Body of pancreas (tissue), 4 donors: ENCODE measurements at regions not wholly inside any gene's neighbourhood (a gene's known extent, or its start where the extent isn't known, plus 50 kb on each side); places are given as distances from the start of the nearest gene placed in this dataset.

Experiments used
- ATAC-seq: fragments of 150-250 bp; one replicate; pipeline ENCODE4 v1.9.1; 2016
- DNase-seq, 4 donors: peaks; one replicate each; pipeline ENCODE4 v3.0.0-alpha.2; 2019
- H3K27ac ChIP-seq, 4 donors: fragments of 200-600 bp; sonication (generic); 1 replicate in 3 of 4; 2 replicates in 1 of 4; pipeline versions ENCODE4 v1.5.1 to v1.6.1; 2016 to 2019; ENCODE audit warnings: mild to moderate bottlenecking in 1 of 4, mixed read lengths in 1 of 4, moderate library complexity in 1 of 4
- H3K27me3 ChIP-seq, 2 donors: fragments of 200-600 bp; sonication (generic); one replicate each; pipeline ENCODE4 v1.6.0; 2016; ENCODE audit warnings: mild to moderate bottlenecking in 1 of 2
- H3K36me3 ChIP-seq, 2 donors: fragments of 200-600 bp; sonication (generic); replicated peaks in 1 of 2; 2 replicates each; pipeline ENCODE4 v1.5.1; 2016; ENCODE audit warnings: low read depth in 2 of 2; ENCODE audit not compliant: insufficient read depth in 1 of 2
- H3K4me1 ChIP-seq: fragments of 200-600 bp; sonication (generic); one replicate; pipeline ENCODE4 v1.6.0; 2016
- H3K4me3 ChIP-seq, 2 donors: fragments of 200-600 bp; sonication (generic); 1 replicate in 1 of 2; 2 replicates in 1 of 2; pipeline ENCODE4 v1.5.1; 2016 to 2019
- H3K9me3 ChIP-seq, 3 donors: fragments of 200-600 bp; sonication (generic); 1 replicate in 2 of 3; 2 replicates in 1 of 3; pipeline ENCODE4 v1.5.1; 2016
- CTCF ChIP-seq, 7 experiments: fragments of 450-650 bp in 4 of 7; fragments of 200-600 bp in 3 of 7; sonication (generic) in 3 of 7; IDR thresholded peaks; one replicate each; pipeline ENCODE4 v1.5.1; 2016 to 2019; ENCODE audit warnings: antibody characterized with exemption in 7 of 7
- POLR2A ChIP-seq, 3 donors: fragments of 450-650 bp; IDR thresholded peaks; one replicate each; pipeline ENCODE4 v1.6.1; 2016; ENCODE audit warnings: antibody characterized with exemption in 3 of 3, mild to moderate bottlenecking in 2 of 3
- WGBS, 2 donors: methylation state at CpG; one replicate each; pipeline ENCODE4 v1.1.5; 2017; 5-methylcytosine and 5-hydroxymethylcytosine counted together
- intact Hi-C: fragments of 100-400 bp; cut with DNase I; formaldehyde crosslinking; loops from one replicate; pipeline ENCODE4 v1.15.1; 2023

GRCh38 chr13:31530922-31531321 lies 208.4 kb upstream of the RXFP2 start:
- H3K4me3 ChIP-seq = no peak overlapping the region
- no peak for TF ChIP-seq CTCF (IDR thresholded peaks at IDR 0.05)
- TF ChIP-seq POLR2A (IDR thresholded peaks at IDR 0.05) = no peak
- 73 to 92% methylated on average over 4 of the region's 4 CpGs for WGBS, 2 donors
- ATAC-seq (no peak), DNase-seq (no peak)
- no peaks in the 10 kb centered on the region for H3K9me3 ChIP-seq
- H3K4me1 ChIP-seq = no peaks in the 10 kb centered on the region
- H3K36me3 ChIP-seq = no peaks in the 10 kb centered on the region
- no peaks in the 10 kb centered on the region for H3K27me3 ChIP-seq
- no peak overlapping the region for H3K27ac ChIP-seq
- intact Hi-C loops = no loop called here

GRCh38 chr13:31537052-31537451 lies 202.3 kb upstream of the RXFP2 start:
- Histone ChIP-seq H3K36me3 (no peaks in the 10 kb centered on the region), H3K4me3 (no peak overlapping the region), H3K27me3 (no peaks in the 10 kb centered on the region), H3K27ac (no peak overlapping the region), H3K9me3 (no peaks in the 10 kb centered on the region), H3K4me1 (no peaks in the 10 kb centered on the region)
- DNase-seq = no peak
- no peak for ATAC-seq
- 54% methylated on average over 1 of the region's 1 CpG for WGBS, 2 donors
- TF ChIP-seq CTCF (IDR thresholded peaks at IDR 0.05) (no peak), POLR2A (IDR thresholded peaks at IDR 0.05) (no peak)
- intact Hi-C loops = no loop called here

GRCh38 chr13:31538067-31539042 lies 201.0 kb upstream of the RXFP2 start:
- no peak for ATAC-seq
- intact Hi-C loops = no loop called here

GRCh38 chr13:31540281-31540680 lies 199.0 kb upstream of the RXFP2 start:
- ATAC-seq (no peak), DNase-seq (no peak)
- intact Hi-C loops = no loop called here
- no peak overlapping the region for H3K27ac ChIP-seq
- no peaks in the 10 kb centered on the region for H3K9me3 ChIP-seq
- WGBS, 2 donors = 48% methylated on average over 2 of the region's 2 CpGs
- TF ChIP-seq CTCF (IDR thresholded peaks at IDR 0.05) (no peak), POLR2A (IDR thresholded peaks at IDR 0.05) (no peak)
- H3K36me3 ChIP-seq = no peaks in the 10 kb centered on the region
- no peaks in the 10 kb centered on the region for H3K27me3 ChIP-seq
- H3K4me3 ChIP-seq = no peak overlapping the region
- no peaks in the 10 kb centered on the region for H3K4me1 ChIP-seq

More at GRCh38 chr13:31538067-31539042, 201.0 kb upstream of the RXFP2 start:
- DNase-seq = peak in 1 of 4 donors; percentile 8
- no peaks in the 10 kb centered on the region for H3K4me1 ChIP-seq
- no peak overlapping the region for H3K27ac ChIP-seq
- peak in 4 of 7 experiments; percentile 10 to 33 (median 26) for TF ChIP-seq CTCF (IDR thresholded peaks at IDR 0.05)
- no peak for TF ChIP-seq POLR2A (IDR thresholded peaks at IDR 0.05)
- no peak overlapping the region for H3K4me3 ChIP-seq
- no peaks in the 10 kb centered on the region for H3K27me3 ChIP-seq
- no peaks in the 10 kb centered on the region for H3K9me3 ChIP-seq
- WGBS, 2 donors = 28 to 39% methylated on average over 6 of the region's 6 CpGs
- no peaks in the 10 kb centered on the region for H3K36me3 ChIP-seq

- DNase-seq = no peak
- no peaks in the 10 kb centered on the region for H3K9me3 ChIP-seq
- no peaks in the 10 kb centered on the region for H3K4me1 ChIP-seq
- intact Hi-C loops = no loop called here
- H3K27me3 ChIP-seq = no peaks in the 10 kb centered on the region
- H3K4me3 ChIP-seq = no peak overlapping the region
- TF ChIP-seq CTCF (IDR thresholded peaks at IDR 0.05) = no peak
- TF ChIP-seq POLR2A (IDR thresholded peaks at IDR 0.05) = no peak
- no peak for ATAC-seq
- H3K36me3 ChIP-seq = no peaks in the 10 kb centered on the region
- no peak overlapping the region for H3K27ac ChIP-seq
Measured at GRCh38 chr13:31543190-31543589, 196.1 kb upstream of the RXFP2 start.
